GM19324 (cell line): ENCODE measurements at regions not wholly inside any gene's neighbourhood (a gene's known extent, or its start where the extent isn't known, plus 50 kb on each side); places are given as distances from the start of the nearest gene placed in this dataset.

ENCODE experiments used
- ATAC-seq: cut with Tn5 transposase; IDR thresholded peaks from one replicate; pipeline ENCODE4 v1.9.1; 2021; ENCODE audit warnings: mild to moderate bottlenecking, moderate library complexity; ENCODE audit not compliant: unreplicated experiment, low FRiP score

DNA sequence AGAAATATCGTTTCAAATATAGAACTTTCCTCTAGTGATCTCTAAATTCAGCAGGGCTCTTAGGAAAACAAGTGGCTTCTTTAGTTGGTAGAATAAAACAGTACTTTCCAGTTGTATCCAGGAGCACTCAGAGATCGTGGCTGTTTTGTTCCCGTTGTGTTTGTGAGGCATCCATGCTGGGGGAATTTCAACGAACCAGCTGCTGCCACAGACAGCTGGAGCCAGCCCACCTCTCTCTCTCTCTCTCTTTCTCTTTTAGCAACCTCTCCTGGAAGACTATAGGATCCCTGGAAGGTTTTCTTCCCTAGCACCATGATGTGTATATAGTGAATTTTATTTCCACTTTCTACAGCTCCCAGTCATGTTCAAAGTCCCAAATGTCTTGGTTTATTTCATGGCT lies 1116.0 kb upstream of the SEMA6A start:
- no peak for ATAC-seq

DNA sequence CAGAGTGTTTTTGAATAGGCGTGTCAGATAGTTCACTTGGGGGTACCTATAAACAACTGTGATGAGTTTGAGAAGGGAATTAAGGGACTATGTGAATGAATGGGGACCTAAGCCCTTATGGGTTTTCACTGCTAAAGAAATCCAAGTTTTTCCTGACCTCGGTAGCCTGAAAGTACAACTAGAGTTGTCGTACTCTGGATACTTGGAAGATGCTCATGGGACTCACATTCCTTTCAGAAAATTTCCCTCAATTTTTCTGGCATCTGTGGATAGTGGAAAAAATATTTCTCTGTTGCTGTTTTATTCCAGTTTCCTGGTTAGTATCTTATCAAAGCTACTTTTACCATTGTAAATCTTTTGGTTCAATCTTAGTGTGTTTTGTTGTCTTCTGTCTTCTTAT lies 1112.3 kb upstream of the SEMA6A start:
- no peak for ATAC-seq

DNA sequence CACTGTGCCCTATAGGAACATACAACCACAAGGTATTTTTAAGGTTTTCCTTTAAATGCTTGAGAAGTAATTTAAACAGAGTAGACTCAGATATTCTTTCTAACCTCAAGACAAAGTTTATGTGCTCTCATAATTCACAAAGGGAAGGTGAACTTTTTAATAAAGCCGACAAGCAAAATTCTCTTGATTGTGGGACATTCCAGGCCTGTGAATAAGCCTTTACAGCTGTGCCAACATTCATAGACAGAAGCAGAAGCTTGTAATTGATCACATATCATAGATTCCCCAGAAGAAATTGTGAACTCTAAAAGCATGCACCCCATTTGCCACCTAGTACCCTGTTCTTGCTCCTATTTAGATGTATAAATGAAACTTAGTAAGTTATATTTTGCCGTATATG lies 1107.8 kb upstream of the SEMA6A start:
- no peak for ATAC-seq

DNA sequence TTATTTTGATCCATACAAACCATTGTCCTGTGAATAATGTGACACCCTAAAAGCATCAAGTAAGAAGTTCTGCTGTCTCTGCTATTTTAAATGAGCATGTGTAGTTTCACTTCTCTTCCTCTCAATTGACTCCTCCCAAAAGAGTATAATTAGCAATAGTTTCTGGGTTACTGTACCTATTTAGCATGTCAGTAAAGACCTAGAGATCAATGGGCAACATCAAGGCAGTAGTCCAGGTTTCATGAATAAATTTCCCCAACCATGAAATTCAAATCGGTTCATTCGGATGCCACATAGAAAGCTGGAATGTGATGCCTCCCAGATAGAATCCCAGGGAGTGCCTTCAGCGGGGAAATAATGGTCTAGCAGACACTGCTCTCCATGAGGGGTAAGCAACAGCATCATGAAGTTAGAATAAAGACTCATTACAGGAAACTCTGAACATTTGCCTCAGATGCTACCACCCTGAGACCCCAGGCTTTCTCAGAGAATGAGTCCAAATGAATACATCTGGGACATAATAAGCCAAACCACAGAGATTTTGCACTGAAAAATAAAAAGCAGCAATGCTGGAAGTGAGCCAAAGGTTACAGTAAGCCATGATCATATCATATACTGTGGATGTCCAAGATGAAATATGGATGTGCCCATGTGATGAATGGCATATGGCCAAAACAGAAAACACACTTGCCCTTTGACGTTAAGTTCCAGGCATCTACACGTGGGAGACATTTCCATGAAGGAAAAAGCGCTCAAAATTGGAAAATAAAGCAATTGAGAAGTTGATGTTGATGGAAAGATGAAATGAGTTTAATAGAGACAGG lies 1107.0 kb upstream of the SEMA6A start:
- no peak for ATAC-seq

DNA sequence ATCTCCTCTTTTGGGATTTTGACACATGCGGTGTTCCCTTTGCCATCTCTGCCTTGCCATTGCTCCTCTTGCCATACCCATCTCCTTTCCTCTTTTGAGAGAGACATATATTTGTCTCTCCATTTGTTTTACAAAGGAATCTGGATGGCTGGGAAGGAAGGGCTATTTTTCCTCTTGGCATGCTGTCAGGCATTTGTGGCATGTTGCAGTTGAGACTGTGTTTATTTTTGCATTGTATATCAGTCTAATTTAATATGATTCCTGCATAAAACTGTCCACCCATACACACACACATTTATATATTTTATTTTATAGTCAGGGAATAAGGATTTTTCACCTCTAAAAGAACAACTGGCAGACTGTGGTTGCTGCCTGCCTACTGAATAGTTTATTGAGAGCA lies 1105.8 kb upstream of the SEMA6A start:
- ATAC-seq, result no peak

DNA sequence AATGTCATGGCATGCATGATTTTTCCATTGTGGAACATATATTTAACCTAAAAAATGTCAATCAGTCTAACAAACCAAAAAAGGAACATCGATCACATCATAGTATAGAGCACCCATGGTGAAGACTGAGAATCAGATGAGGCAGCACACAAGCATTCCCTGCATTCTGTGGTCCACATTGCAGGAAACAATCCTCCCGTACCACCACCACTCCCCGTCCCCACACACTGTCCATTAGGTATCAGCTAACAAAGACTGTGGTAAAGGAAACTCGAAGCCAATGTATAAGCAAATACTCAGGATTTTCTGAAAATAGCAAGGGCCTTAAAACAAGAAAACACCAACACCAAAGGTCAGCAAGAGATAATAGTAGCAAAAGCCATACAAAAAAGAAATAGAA lies 1104.4 kb upstream of the SEMA6A start:
- no peak for ATAC-seq

DNA sequence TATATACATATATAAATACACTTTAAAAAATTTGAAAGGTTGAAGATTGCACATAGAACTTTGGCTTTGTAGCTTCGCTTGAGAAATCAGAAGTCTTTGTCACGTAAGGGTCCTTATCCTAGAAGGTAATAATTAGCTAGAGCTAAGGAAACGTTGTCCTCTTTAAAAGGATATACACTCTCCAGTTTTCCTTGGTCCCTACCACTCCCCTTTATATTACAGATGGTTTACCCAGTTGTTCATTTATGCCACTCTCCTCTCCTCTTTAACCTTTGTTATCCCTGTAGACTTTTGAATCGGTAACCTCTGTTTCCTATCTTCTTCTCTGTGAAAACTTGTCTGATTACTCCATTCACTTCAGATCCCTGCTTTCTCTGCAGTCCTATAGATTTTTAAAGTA lies 1101.0 kb upstream of the SEMA6A start:
- ATAC-seq, result no peak

DNA sequence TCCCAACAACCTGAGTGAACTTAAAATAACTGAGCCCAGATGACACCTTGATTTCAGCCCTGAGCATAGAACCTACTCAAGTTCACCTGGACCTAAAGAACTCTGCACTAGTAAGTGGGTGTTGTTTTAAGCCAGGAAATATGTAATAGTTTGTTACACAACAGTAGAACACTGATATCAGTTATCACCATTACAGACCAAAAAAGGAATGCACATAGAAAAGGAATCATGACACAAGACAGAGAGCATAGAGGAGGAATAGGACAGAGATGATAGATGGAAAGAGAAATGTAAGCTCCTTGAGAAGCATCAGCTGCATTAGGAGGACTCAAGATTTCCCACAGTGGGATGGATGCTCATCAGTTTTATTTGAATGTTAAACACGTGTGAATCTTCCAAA lies 1096.9 kb upstream of the SEMA6A start:
- no peak for ATAC-seq

DNA sequence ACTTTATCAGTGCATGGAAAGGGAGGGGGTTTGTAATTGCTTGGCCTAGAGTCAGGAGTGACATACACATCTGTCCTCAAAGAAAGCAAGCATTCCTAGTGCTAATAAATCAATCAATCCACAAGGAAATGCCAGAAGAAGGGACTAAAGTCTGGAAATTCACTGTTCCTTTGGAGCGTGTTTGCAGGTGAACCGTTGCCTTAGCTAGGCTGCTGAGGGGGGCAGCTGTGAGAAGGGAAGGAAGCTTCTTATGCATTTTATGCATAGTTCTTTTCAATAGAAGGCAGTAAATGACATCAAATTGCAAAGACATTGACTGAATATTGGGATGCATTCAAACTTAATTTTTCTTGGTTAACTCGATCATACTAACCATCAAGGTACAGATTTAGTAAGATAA lies 1092.5 kb upstream of the SEMA6A start:
- ATAC-seq, result no peak

DNA sequence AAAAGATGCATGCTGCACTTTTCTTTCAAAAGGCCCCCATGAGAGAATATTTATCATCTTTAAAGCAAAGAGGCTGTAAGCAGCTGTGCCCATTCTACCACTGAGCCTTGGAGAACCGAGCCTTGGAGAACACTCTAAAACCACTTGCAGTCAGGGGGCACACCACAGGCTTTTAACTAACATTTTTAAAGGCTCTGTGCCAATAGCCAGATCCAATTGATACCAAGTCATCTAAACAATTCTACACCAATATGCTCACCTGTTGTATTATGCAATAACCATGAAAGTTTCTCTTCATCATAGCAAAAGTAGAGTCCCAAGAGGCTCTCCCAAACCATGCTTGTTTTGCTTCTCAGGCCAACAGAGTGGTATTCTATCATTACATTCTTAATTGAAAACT lies 1090.5 kb upstream of the SEMA6A start:
- ATAC-seq, result no peak

DNA sequence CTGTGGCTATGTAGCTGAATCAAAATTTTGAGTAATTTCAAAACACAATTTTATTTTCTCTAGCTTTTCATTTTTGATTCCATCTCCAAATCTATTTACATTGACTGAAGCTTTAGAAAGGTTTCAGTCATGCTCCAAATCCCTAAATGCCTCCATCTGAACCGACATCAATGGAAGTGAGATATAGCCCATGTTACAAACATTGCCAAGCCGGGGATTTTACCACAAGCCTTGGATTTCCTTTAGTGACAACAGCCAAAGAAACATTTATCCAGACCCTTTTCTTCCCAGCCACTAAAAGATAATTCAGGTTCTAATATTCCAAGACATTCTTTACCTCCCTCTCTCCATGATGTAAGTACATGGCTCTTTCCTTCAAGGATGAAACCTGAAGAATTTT lies 1087.7 kb upstream of the SEMA6A start:
- ATAC-seq, result no peak

DNA sequence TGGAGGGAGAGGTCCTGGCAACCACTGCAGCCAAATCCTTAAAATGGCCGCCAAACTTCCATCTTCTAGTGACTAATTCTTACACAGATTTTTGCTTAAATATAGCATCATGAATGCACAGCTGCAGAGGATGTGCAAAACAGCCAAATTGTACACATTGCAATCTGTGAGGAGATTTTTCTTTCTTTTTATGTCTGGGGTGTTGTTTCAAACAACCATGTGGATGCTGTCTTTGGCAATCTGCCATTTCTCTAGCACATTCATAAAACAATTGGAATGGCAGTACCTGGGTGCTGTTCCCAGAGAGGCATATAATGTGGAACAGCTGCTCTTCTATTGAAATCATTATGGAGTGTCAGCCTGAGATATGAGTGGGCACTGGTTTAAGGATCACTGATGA lies 1082.9 kb upstream of the SEMA6A start:
- no peak for ATAC-seq

DNA sequence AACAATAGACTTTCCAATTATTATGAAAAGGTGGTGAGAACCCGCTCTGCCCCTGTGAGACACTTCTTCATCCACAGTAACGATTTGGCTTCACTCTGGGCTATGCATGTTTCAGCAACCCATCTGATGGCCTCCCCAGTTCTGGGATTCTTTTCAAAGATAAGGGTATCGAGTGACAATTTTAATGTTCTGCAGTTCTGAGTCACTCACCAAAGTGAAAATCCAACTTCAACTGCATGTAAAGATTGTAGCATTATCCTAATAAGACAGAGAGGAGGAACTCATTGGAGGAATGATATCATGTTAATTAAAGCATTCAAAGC lies 1078.3 kb upstream of the SEMA6A start:
- ATAC-seq, result no peak

DNA sequence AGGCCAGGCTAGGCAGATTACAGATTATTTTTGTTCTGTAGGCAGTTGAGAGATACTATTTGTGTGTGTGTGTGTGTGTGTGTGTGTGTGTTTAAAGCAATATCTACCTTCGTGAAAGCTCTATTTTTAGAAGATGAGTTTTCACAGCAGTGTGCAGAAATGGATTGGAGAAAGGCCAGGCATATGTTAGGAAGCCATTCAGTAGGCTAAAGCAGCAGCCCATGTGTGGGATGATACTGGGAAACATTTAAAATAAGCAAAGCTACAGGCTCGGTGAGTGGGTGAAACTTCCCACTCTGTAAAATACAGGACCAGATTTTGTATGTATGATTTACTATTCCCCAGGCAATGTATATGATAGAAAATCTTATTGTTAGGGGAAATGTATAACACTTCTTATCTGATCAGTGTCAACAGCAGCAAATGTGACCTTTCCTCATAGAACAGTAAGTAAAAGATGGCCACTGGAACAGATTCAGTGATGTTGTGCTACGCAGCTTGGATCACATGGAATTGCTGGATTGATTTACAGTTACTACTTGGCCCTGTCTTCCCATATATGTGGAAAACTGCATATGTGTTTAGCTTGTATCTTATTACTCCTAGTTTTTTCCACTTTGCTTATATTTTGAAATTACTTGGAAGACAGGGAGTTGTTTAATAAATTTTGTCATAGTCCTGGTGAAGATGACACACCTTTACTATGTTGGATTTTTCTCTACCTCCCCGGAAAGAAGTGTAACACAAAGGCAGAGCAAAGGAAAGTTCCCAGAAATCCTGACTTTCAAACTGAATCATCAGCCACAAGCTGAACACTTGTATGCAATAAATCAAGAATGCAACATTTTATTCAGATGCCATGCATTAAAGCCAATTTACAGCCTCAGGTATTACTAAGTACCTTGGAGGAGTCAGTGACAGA lies 1077.7 kb upstream of the SEMA6A start:
- no peak for ATAC-seq

DNA sequence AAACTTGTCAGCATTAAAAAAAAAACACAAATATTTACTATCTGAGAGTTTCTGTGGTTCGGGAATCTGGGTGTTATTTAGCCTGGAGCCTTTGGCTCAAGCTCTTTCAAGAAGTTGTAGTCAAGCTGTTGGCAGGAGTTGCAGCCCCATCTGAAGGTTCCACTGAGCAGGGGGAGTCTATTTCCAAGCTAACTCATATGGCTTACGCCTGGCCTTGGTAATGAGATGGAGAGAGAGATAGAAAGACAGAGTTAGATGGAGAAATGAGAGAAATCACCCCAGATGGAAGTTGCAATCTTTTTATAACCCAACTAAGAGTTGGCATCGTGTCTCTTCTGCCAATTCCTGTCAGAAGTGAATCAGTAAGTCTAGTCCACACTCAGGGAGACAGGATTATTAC lies 1075.2 kb upstream of the SEMA6A start:
- ATAC-seq, result no peak

DNA sequence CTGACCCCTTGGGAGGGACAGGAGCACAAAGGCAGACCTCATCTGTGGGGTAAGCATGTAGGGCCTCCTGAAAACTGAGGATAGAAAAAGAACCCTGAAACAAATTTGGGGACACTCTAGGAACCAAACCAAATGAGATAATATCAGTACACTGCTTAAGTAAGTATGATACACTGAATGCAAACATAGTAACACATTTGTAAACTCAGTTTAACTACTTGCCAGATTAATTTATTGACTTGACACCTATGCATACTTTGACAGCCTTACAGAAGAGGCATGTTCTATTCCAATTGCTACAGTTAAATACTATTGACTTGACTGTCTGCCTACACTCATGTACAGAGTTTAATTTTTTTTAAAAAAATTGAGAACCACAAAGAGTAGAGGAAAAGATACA lies 1070.8 kb upstream of the SEMA6A start:
- ATAC-seq, result no peak

DNA sequence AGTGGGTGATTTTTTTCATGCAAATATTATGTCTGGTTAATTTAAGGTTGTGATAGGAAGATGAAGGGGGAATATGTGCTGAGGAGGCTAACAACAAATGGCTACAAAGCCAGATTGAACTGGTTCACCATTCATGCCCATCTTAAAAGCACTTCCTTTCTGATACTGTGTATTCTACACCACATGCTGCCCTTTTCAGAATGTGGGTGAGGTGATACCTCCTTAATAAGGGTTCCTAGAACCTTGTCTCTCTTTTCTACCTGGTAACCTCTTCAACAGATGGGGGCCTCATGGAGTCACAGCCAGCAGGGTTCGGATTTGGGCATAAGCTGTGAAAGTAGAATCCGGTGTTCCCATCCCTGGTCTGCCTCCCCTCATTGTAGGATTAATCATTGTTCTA lies 1064.0 kb upstream of the SEMA6A start:
- no peak for ATAC-seq

DNA sequence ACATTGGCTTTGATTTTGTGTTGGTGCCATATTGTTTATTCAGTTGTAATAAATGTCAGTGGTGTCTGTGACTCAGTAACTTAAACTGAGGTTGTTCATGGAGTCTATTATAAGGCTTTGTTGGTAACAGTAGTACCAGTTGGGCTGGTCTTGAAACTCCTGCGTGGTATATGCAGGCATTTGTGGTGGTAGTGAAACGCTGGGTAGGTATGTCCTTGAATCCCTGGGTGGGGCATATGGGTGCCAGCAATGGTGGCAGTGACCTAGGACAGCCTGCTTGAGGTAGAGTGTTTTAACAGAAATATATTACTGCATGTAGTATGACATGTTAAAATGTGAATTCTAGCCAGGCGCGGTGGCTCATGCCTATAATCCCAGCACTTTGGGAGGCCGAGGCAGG lies 1058.5 kb upstream of the SEMA6A start:
- no peak for ATAC-seq

DNA sequence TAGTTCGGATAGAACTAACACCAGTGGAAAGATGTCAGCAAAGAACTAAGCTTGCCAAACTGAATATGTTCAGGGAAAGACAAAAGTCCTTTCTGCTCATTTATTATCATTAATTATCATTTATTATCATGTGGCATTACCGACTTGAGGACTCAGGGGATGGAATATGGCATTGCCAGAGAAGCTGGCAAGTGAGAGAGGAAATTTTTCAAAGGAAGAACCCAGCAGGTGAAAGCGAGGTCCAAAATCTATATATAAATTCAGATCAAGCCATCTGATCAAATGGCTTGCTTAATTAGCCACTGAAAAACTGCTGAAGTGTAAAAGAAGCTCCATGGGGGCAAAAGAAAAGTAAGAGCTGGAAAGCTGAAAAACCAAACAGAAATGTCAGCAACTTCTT lies 1049.6 kb upstream of the SEMA6A start:
- no peak for ATAC-seq

DNA sequence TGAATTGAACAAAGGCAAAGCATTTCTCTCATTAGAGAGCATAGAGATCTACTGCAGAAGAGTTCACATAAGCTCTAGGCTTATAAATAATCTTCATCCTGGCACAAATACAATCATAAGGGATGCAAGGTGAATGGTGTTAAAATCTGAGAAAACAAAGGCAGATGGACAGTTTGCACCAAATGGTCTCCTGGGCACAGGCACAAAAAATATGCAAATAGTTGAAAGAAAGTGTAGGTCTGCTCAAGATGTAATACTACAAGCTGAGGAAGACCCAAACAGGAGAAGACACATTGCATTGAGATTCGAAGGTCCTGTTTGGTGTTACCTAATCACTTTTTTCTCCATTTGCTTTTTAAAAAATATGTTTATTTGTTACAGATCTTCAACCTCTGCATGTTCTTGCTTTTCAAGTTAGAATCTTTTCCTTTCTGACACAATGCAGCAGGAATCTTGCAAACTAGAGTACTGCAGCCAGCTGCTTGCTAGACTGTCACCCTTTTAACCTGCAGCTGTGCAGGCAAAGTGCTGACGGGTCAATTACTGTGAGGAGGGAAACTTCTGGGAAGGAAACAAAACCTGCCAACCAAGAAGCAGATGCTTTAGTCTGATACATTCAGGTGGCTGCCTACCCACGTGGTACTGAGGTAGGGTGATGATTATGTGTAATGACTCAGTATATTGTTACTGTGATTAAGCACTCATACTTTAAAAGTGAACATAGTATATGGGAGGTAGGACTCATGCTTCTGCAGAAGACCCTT lies 1048.6 kb upstream of the SEMA6A start:
- ATAC-seq, result no peak

DNA sequence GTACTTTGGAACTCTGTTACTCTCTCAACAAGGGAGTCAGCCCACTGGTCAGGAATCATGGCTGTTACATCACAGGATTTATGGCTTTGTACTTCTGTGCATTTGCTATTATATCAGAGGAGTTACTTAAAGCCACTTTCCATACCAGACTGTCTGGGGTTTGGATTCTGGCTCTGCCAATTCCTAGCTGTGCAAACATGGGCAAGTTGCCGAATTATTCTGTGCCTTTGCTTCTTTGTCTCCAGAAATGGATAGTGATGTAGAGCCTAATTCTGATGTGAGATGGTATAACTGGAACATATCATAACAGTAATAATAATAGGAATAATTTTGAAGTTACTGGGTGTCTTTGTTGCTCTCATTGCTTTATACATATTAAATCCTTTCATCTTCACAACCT lies 1047.3 kb upstream of the SEMA6A start:
- ATAC-seq, result no peak
